ENCODE measurements at regions not wholly inside any gene's neighbourhood (a gene's known extent, or its start where the extent isn't known, plus 50 kb on each side); places are given as distances from the start of the nearest gene placed in this dataset.

DNA sequence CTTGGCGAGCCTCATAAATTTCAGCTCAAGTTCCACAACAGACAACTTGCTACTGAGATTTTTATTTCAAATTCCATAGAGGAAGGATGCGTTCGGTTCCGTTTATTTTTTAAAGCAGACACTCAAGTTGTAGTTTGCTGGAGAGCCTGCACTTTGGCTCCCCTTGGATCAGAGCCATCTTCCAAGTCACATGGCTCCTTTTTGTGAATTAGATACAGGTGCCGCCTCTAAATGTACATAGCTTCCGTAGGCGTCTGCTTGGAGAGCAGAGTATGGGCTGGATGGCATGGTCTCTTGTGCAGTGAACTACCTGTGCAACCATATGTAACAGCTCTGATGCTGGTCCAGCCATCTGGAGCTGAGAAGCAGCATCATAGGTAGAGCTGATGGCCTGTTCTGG, 73.9 kb upstream of the WWC1 start:
- no peak for TF ChIP-seq EZH2 (IDR thresholded peaks at IDR 0.05; ENCODE audit: insufficient read depth, poor library complexity, severe bottlenecking)
- TF ChIP-seq EZH2phosphoT487 (IDR thresholded peaks at IDR 0.05; ENCODE audit: insufficient read depth, low read depth) = no peak
